ENCODE measurements at regions not wholly inside any gene's neighbourhood (a gene's known extent, or its start where the extent isn't known, plus 50 kb on each side); places are given as distances from the start of the nearest gene placed in this dataset.

- TF ChIP-seq CTCF (conservative IDR thresholded peaks at IDR 0.05; ENCODE audit: low read depth in 2 of 2): no peak
- TF ChIP-seq POLR2AphosphoS5 (IDR thresholded peaks at IDR 0.05; ENCODE audit: low read depth): no peak
Measured at GRCh38 chr2:133823226-133823550, 254.9 kb upstream of the NCKAP5 start.

Data from GM23338 (cell line).